Endothelial cell of umbilical vein (primary cell): ENCODE measurements at regions not wholly inside any gene's neighbourhood (a gene's known extent, or its start where the extent isn't known, plus 50 kb on each side); places are given as distances from the start of the nearest gene placed in this dataset.

Experiments used
- BruUV-seq: library from RNA; stranded (reverse); fragments of 400-500 nt; replicated peaks from 2 replicates; lab custom pipeline; 2021; lab: Mats Ljungman, UMichigan
- CTCF ChIA-PET: fragments of 300-600, 350-600 bp; sonication (Branson Sonifier 250); formaldehyde crosslinking; loops from one replicate; lab custom pipeline; 2021; ENCODE audit warnings: antibody characterized with exemption, inconsistent platforms; lab: Charles Lee
- POLR2A ChIA-PET: fragments of 300-600, 350-600 bp; sonication (Branson Sonifier 250); formaldehyde crosslinking; loops from one replicate; lab custom pipeline; 2021; ENCODE audit warnings: antibody characterized with exemption, inconsistent platforms; lab: Charles Lee
- DNase-seq: peaks from one replicate; pipeline ENCODE4 v3.0.0-alpha.2; 2011; ENCODE audit warnings: low read depth, low spot score
- FAIRE-seq: peaks from 2 replicates; lab custom pipeline; 2011; peaks lifted over from hg19 to GRCh38; lab: Jason Lieb, UNC
- H2AFZ ChIP-seq: 2 replicates; pipeline ENCODE4 v1.6.0; 2012; ENCODE audit warnings: low read depth, low read length, control low read depth, inconsistent platforms
- H3K27ac ChIP-seq: 2 replicates; pipeline ENCODE4 v1.5.1; 2011; ENCODE audit warnings: low read depth, mild to moderate bottlenecking, control low read depth, low read length, moderate library complexity; ENCODE audit not compliant: insufficient read depth
- H3K27me3 ChIP-seq, 2 experiments: 2 replicates each; pipeline versions ENCODE4 v1.6.0 to v1.6.1; 2011; ENCODE audit warnings: low read length in 2 of 2, mixed read lengths in 1 of 2; ENCODE audit not compliant: control insufficient read depth in 2 of 2, insufficient read depth in 2 of 2
- H3K36me3 ChIP-seq, 2 experiments: 2 replicates in 1 of 2; 3 replicates in 1 of 2; pipeline ENCODE4 v1.5.1; 2011; ENCODE audit warnings: low read length in 2 of 2, mild to moderate bottlenecking in 1 of 2, moderate library complexity in 1 of 2; ENCODE audit not compliant: control insufficient read depth in 2 of 2, insufficient read depth in 2 of 2; ENCODE audit errors: extremely low read depth in 1 of 2
- H3K4me1 ChIP-seq: 3 replicates; pipeline ENCODE4 v1.5.1; 2011; ENCODE audit warnings: mild to moderate bottlenecking, low read length; ENCODE audit not compliant: control insufficient read depth, insufficient read depth; ENCODE audit errors: extremely low read depth
- H3K4me2 ChIP-seq: 2 replicates; pipeline ENCODE4 v1.6.1; 2011; ENCODE audit warnings: low read length, control low read depth, mixed read lengths; ENCODE audit not compliant: insufficient read depth
- H3K4me3 ChIP-seq, 3 experiments: fragments of 200-600 bp in 1 of 3; sonication (generic), shearing (Covaris generic) in 1 of 3; replicated peaks in 1 of 3; 2 replicates each; pipeline ENCODE4 v1.5.1; 2011 to 2016; ENCODE audit warnings: control low read depth in 3 of 3, low read length in 3 of 3, mild to moderate bottlenecking in 2 of 3, inconsistent platforms in 1 of 3, low read depth in 1 of 3, moderate library complexity in 1 of 3; ENCODE audit not compliant: insufficient read depth in 1 of 3
- H3K79me2 ChIP-seq: 2 replicates; pipeline ENCODE4 v1.6.0; 2012; ENCODE audit warnings: low read length, inconsistent platforms; ENCODE audit not compliant: control insufficient read depth, insufficient read depth
- H3K9ac ChIP-seq: replicated peaks from 2 replicates; pipeline ENCODE3; 2011; ENCODE audit warnings: low read length, control low read depth; ENCODE audit not compliant: insufficient read depth; ENCODE audit errors: extremely low read depth
- H3K9me1 ChIP-seq: replicated peaks from 3 replicates; pipeline ENCODE4 v1.6.0; 2011; ENCODE audit warnings: mild to moderate bottlenecking, low read length; ENCODE audit not compliant: control insufficient read depth, insufficient read depth; ENCODE audit errors: extremely low read depth
- H3K9me3 ChIP-seq: replicated peaks from 2 replicates; pipeline ENCODE4 v1.5.1; 2012; ENCODE audit warnings: low read length, inconsistent platforms; ENCODE audit not compliant: control insufficient read depth, insufficient read depth
- H4K20me1 ChIP-seq: replicated peaks from 2 replicates; pipeline ENCODE3; 2011; ENCODE audit warnings: mild to moderate bottlenecking, low read length; ENCODE audit not compliant: control insufficient read depth, insufficient read depth; ENCODE audit errors: extremely low read depth
- EZH2 ChIP-seq: IDR thresholded peaks from 2 replicates; pipeline ENCODE4 v1.6.1; 2012; ENCODE audit warnings: borderline replicate concordance, low read depth, mild to moderate bottlenecking, moderate library complexity, low read length, inconsistent platforms; ENCODE audit not compliant: severe bottlenecking
- FOS ChIP-seq: IDR thresholded peaks from 2 replicates; pipeline ENCODE4 v1.6.1; 2011; ENCODE audit warnings: mild to moderate bottlenecking, low read length, moderate library complexity, borderline replicate concordance; ENCODE audit not compliant: insufficient read depth
- GATA2 ChIP-seq: IDR thresholded peaks from 2 replicates; pipeline ENCODE4 v1.7.0; 2011; ENCODE audit warnings: low read depth, mild to moderate bottlenecking, moderate library complexity, mixed read lengths, low read length; ENCODE audit not compliant: insufficient read length, insufficient read depth
- JUN ChIP-seq: IDR thresholded peaks from 2 replicates; pipeline ENCODE4 v1.6.1; 2011; ENCODE audit warnings: borderline replicate concordance, low read depth; ENCODE audit not compliant: insufficient read length, insufficient read depth
- MYC ChIP-seq: IDR thresholded peaks from one replicate; pipeline ENCODE4 v1.6.1; 2011; ENCODE audit warnings: mild to moderate bottlenecking, low read depth, low read length
- POLR2A ChIP-seq: IDR thresholded peaks from 2 replicates; pipeline ENCODE4 v1.6.1; 2012; ENCODE audit warnings: low read depth, mild to moderate bottlenecking, control low read depth, low read length
- POLR2AphosphoS5 ChIP-seq: IDR thresholded peaks from 2 replicates; pipeline ENCODE4 v1.6.1; 2012; ENCODE audit warnings: low read depth, mild to moderate bottlenecking, control low read depth, low read length, moderate library complexity; ENCODE audit not compliant: insufficient read depth
- dilution Hi-C: fragments of 300-500 bp; cut with MboI; formaldehyde crosslinking; loops from one replicate; pipeline ENCODE4 v1.15.0; 2019; ENCODE audit warnings: low sequenced_read_pairs; ENCODE audit not compliant: extremely low pct_ligation_motif_present
- intact Hi-C: fragments of 100-400 bp; cut with micrococcal nuclease; formaldehyde crosslinking; loops from one replicate; pipeline ENCODE4 v1.10.0; 2022
- TF ChIP-seq, protein P1 (sequence below): IDR thresholded peaks from 2 replicates; pipeline ENCODE4 v1.6.1; 2011; ENCODE audit not compliant: insufficient read depth, insufficient read length
- TF ChIP-seq, protein P2 (sequence below), 2 donors: IDR thresholded peaks; 1 replicate in 1 of 2; 2 replicates in 1 of 2; pipeline ENCODE4 v1.5.1; 2011; ENCODE audit warnings: low read length in 2 of 2, mild to moderate bottlenecking in 2 of 2, moderate library complexity in 2 of 2, control low read depth in 1 of 2, inconsistent platforms in 1 of 2, low read depth in 1 of 2; ENCODE audit not compliant: insufficient read depth in 1 of 2; ENCODE audit errors: extremely low read depth in 1 of 2

DNA sequence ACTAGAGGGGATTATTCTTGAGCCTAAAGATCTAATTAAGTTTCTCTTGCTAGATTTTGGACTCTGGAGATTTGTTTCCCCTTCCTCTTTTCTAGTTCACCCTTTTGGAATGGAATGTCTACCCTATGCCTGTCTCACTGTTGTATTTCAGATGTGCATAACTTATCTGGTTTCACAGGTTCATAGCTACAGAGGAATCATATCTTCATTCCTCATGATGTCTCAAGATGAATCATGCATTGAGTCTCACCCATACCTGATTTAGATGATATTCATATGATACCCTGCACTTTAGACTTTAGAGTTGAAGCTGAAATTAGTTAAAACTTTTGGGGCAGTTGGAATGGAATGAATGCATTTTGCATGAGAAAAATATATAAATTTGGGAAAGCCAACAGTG is 246.7 kb downstream of the HS3ST1 start:
- DNase-seq (no peak), FAIRE-seq (no peak)
- Histone ChIP-seq H2AFZ (no peak overlapping the region), H3K27ac (no peak overlapping the region), H3K9me3 (no peaks in the 10 kb centered on the region), H3K4me2 (no peak overlapping the region), H3K4me1 (no peaks in the 10 kb centered on the region), H3K4me3 (no peak overlapping the region), H3K9ac (no peak overlapping the region), H4K20me1 (no peaks in the 10 kb centered on the region), H3K36me3 (no peaks in the 10 kb centered on the region), H3K9me1 (no peaks in the 10 kb centered on the region), H3K27me3 (no peaks in the 10 kb centered on the region), H3K79me2 (no peaks in the 10 kb centered on the region)
- intact Hi-C loops (no loop called here), dilution Hi-C loops (no loop called here)
- no TSS peak for BruUV-seq
- TF ChIP-seq, protein P1, sequence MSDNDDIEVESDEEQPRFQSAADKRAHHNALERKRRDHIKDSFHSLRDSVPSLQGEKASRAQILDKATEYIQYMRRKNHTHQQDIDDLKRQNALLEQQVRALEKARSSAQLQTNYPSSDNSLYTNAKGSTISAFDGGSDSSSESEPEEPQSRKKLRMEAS: no peak
- TF ChIP-seq POLR2A (no peak), MYC (no peak), POLR2AphosphoS5 (no peak)
- TF ChIP-seq, protein P2, sequence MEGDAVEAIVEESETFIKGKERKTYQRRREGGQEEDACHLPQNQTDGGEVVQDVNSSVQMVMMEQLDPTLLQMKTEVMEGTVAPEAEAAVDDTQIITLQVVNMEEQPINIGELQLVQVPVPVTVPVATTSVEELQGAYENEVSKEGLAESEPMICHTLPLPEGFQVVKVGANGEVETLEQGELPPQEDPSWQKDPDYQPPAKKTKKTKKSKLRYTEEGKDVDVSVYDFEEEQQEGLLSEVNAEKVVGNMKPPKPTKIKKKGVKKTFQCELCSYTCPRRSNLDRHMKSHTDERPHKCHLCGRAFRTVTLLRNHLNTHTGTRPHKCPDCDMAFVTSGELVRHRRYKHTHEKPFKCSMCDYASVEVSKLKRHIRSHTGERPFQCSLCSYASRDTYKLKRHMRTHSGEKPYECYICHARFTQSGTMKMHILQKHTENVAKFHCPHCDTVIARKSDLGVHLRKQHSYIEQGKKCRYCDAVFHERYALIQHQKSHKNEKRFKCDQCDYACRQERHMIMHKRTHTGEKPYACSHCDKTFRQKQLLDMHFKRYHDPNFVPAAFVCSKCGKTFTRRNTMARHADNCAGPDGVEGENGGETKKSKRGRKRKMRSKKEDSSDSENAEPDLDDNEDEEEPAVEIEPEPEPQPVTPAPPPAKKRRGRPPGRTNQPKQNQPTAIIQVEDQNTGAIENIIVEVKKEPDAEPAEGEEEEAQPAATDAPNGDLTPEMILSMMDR (IDR thresholded peaks at IDR 0.05; ENCODE audit: extremely low read depth in 1 of 2, insufficient read depth in 1 of 2, low read depth in 1 of 2, low read length in 2 of 2): no peak
- ChIA-PET CTCF (no interaction called here), POLR2A (no interaction called here)

DNA sequence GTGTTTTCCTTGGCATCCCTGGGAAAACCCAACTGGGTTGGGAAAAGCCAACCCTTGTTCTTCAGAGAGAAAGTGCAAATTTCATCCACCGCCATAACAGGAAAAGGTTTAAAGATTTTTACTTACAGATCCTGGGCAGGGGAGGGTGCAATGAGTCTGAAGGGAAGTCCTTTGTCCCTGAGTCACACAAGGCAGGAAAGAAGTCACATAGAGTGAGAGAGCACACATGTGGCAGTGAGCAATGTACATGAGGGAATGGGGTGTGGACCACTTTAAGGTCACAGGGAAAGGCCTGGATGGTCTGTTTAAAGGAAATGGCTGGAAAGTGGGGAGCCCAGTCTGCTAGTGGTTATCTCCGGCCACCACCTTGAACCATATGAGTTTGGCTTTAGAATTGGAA is 248.9 kb downstream of the HS3ST1 start:
- ChIA-PET CTCF (no interaction called here), POLR2A (no interaction called here)
- no TSS peak for BruUV-seq
- dilution Hi-C loops: no loop called here
- Histone ChIP-seq H3K79me2 (no peaks in the 10 kb centered on the region), H2AFZ (no peak overlapping the region), H3K4me1 (no peaks in the 10 kb centered on the region), H3K27me3 (no peaks in the 10 kb centered on the region), H3K4me3 (no peak overlapping the region), H3K9me1 (no peaks in the 10 kb centered on the region), H3K36me3 (no peaks in the 10 kb centered on the region), H3K9me3 (no peaks in the 10 kb centered on the region), H3K9ac (no peak overlapping the region), H3K4me2 (no peak overlapping the region), H4K20me1 (no peaks in the 10 kb centered on the region), H3K27ac (no peak overlapping the region)
- TF ChIP-seq, protein P1: no peak
- TF ChIP-seq FOS: no peak
- TF ChIP-seq GATA2: no peak
- TF ChIP-seq, protein P2 (IDR thresholded peaks at IDR 0.05; ENCODE audit: extremely low read depth in 1 of 2, insufficient read depth in 1 of 2, low read depth in 1 of 2, low read length in 2 of 2): no peak
- no peak for TF ChIP-seq POLR2AphosphoS5
- TF ChIP-seq EZH2: no peak
- TF ChIP-seq JUN: no peak
- no peak for TF ChIP-seq POLR2A
- no peak for TF ChIP-seq MYC
- DNase-seq (no peak), FAIRE-seq (no peak)
- intact Hi-C loops: no loop called here
